Mesenchymal stem cell (in vitro differentiated cells and primary cell): ENCODE measurements at regions not wholly inside any gene's neighbourhood (a gene's known extent, or its start where the extent isn't known, plus 50 kb on each side); places are given as distances from the start of the nearest gene placed in this dataset. TPM values are rescaled to one million over a fixed set of nuclear protein-coding genes. Genes with fewer than 3 reads are reported as not detected.

Experiments used
- DNase-seq: peaks from one replicate; pipeline ENCODE4 v3.0.0-alpha.2; 2013
- H2AFZ ChIP-seq: one replicate; pipeline ENCODE4 v1.6.1; 2013; ENCODE audit warnings: low read depth, mild to moderate bottlenecking, control low read depth, inconsistent platforms, low read length, moderate library complexity
- H2AK5ac ChIP-seq: 2 replicates; pipeline ENCODE4 v1.6.1; 2013; ENCODE audit warnings: low read length, moderate library complexity, mild to moderate bottlenecking, inconsistent platforms; ENCODE audit not compliant: severe bottlenecking
- H2BK120ac ChIP-seq: one replicate; pipeline ENCODE4 v1.6.1; 2013; ENCODE audit warnings: low read depth, mild to moderate bottlenecking, inconsistent platforms, low read length, moderate library complexity
- H2BK12ac ChIP-seq, 2 experiments: one replicate each; pipeline ENCODE4 v1.6.1; 2013; ENCODE audit warnings: inconsistent platforms in 2 of 2, low read length in 2 of 2, mild to moderate bottlenecking in 2 of 2, moderate library complexity in 2 of 2, control low read depth in 1 of 2
- H2BK15ac ChIP-seq: one replicate; pipeline ENCODE4 v1.6.1; 2013; ENCODE audit warnings: mild to moderate bottlenecking, low read depth, inconsistent platforms; ENCODE audit not compliant: poor library complexity, severe bottlenecking
- H2BK5ac ChIP-seq: 2 replicates; pipeline ENCODE4 v1.6.1; 2013; ENCODE audit warnings: low read depth, mild to moderate bottlenecking, low read length, control low read depth, inconsistent platforms; ENCODE audit not compliant: poor library complexity, severe bottlenecking
- H3K14ac ChIP-seq, 2 experiments: one replicate each; pipeline ENCODE4 v1.6.1; 2013; ENCODE audit warnings: inconsistent platforms in 2 of 2, low read length in 2 of 2, control low read depth in 1 of 2, mild to moderate bottlenecking in 1 of 2, moderate library complexity in 1 of 2
- H3K18ac ChIP-seq, 2 experiments: one replicate each; pipeline ENCODE4 v1.6.1; 2013; ENCODE audit warnings: inconsistent platforms in 2 of 2, low read length in 2 of 2, control low read depth in 1 of 2, low read depth in 1 of 2, mild to moderate bottlenecking in 1 of 2
- H3K23ac ChIP-seq, 2 experiments: one replicate each; pipeline ENCODE4 v1.6.1; 2013; ENCODE audit warnings: inconsistent platforms in 2 of 2, low read length in 2 of 2, mild to moderate bottlenecking in 2 of 2, moderate library complexity in 2 of 2, control low read depth in 1 of 2
- H3K27ac ChIP-seq: 2 replicates; pipeline ENCODE4 v1.5.1; 2013; ENCODE audit warnings: mild to moderate bottlenecking, moderate library complexity, low read length, control low read depth, inconsistent platforms; ENCODE audit not compliant: poor library complexity, severe bottlenecking
- H3K27me3 ChIP-seq, 2 experiments: 2 replicates each; pipeline versions ENCODE4 v1.6.1 to v1.7.0; 2013; ENCODE audit warnings: low read length in 2 of 2, mild to moderate bottlenecking in 2 of 2, moderate library complexity in 2 of 2, control low read depth in 1 of 2, inconsistent platforms in 1 of 2; ENCODE audit not compliant: control insufficient read depth in 1 of 2, insufficient read depth in 1 of 2
- H3K36me3 ChIP-seq, 2 experiments: 2 replicates each; pipeline versions ENCODE4 v1.6.1 to v1.7.0; 2013; ENCODE audit warnings: low read length in 2 of 2, control low read depth in 1 of 2, inconsistent platforms in 1 of 2, low read depth in 1 of 2, mild to moderate bottlenecking in 1 of 2; ENCODE audit not compliant: insufficient read depth in 2 of 2, control insufficient read depth in 1 of 2
- H3K4ac ChIP-seq, 2 experiments: one replicate each; pipeline ENCODE4 v1.6.1; 2013; ENCODE audit warnings: inconsistent platforms in 2 of 2, low read length in 2 of 2, mild to moderate bottlenecking in 2 of 2, moderate library complexity in 2 of 2, control low read depth in 1 of 2, low read depth in 1 of 2
- H3K4me1 ChIP-seq: 2 replicates; pipeline ENCODE4 v1.6.1; 2013; ENCODE audit warnings: low read depth, low read length, control low read depth; ENCODE audit not compliant: control insufficient read depth, insufficient read depth
- H3K4me2 ChIP-seq: 2 replicates; pipeline ENCODE4 v1.6.1; 2013; ENCODE audit warnings: low read length, mild to moderate bottlenecking, inconsistent platforms; ENCODE audit not compliant: poor library complexity, severe bottlenecking
- H3K4me3 ChIP-seq, 2 experiments: 2 replicates each; pipeline versions ENCODE4 v1.5.1 to v1.7.0; 2013; ENCODE audit warnings: low read length in 2 of 2, mild to moderate bottlenecking in 2 of 2, control low read depth in 1 of 2, low read depth in 1 of 2; ENCODE audit not compliant: insufficient read depth in 1 of 2
- H3K79me1 ChIP-seq: replicated peaks from 2 replicates; pipeline ENCODE4 v1.6.1; 2013; ENCODE audit warnings: mild to moderate bottlenecking, control low read depth, low read length, inconsistent platforms; ENCODE audit not compliant: poor library complexity, severe bottlenecking
- H3K9ac ChIP-seq: 2 replicates; pipeline ENCODE4 v1.7.0; 2013; ENCODE audit warnings: mild to moderate bottlenecking, low read length, moderate library complexity
- H3K9me3 ChIP-seq: 2 replicates; pipeline ENCODE4 v1.7.0; 2013; ENCODE audit warnings: mild to moderate bottlenecking, low read length; ENCODE audit not compliant: control insufficient read depth
- H4K8ac ChIP-seq: one replicate; pipeline ENCODE4 v1.6.1; 2013; ENCODE audit warnings: inconsistent platforms, mild to moderate bottlenecking, low read length, moderate library complexity
- H4K91ac ChIP-seq: one replicate; pipeline ENCODE4 v1.6.1; 2013; ENCODE audit warnings: mild to moderate bottlenecking, low read length, inconsistent platforms
- WGBS: methylation state at CpG from one replicate; pipeline ENCODE4 v1.1.7; 2013; ENCODE audit warnings: mixed read lengths; 5-methylcytosine and 5-hydroxymethylcytosine counted together
- small RNA-seq: library from polyadenylated mRNA; stranded (forward); fragments of <200 nt; extraction: miRNeasy Mini kit (QIAGEN cat#:217004); gene quantifications from one replicate; pipeline ENCODE3, GENCODE V24; 2013; ENCODE audit warnings: low read depth

- Histone ChIP-seq H2BK12ac (no peak overlapping the region), H3K4me2 (no peak overlapping the region), H3K18ac (no peak overlapping the region), H2BK15ac (no peak overlapping the region), H4K8ac (no peak overlapping the region), H3K4me1 (no peaks in the 10 kb centered on the region), H3K9ac (no peak overlapping the region), H3K27me3 (no peaks in the 10 kb centered on the region), H3K27ac (no peak overlapping the region), H2BK5ac (no peak overlapping the region), H3K9me3 (peaks cover 4% of the 10 kb centered on the region), H3K14ac (no peak overlapping the region), H3K79me1 (no peaks in the 10 kb centered on the region), H3K36me3 (no peaks in the 10 kb centered on the region), H3K4ac (no peak overlapping the region), H3K4me3 (no peak overlapping the region), H2AK5ac (no peak overlapping the region), H4K91ac (no peak overlapping the region), H2BK120ac (no peak overlapping the region), H3K23ac (no peak overlapping the region), H2AFZ (no peak overlapping the region)
- DNase-seq: no peak
- WGBS: no CpG with 5 or more reads among the region's 1 CpG
Measured at GRCh38 chr11:98965358-98965757, 55.4 kb upstream of the CNTN5 start.

- H3K4me2 ChIP-seq: no peak overlapping the region
- H2AFZ ChIP-seq: no peak overlapping the region
- no peak overlapping the region for H4K91ac ChIP-seq
- H3K4me3 ChIP-seq: no peak overlapping the region
- no peak overlapping the region for H3K23ac ChIP-seq
- no peak overlapping the region for H3K14ac ChIP-seq
- H3K27me3 ChIP-seq: no peaks in the 10 kb centered on the region
- no peak overlapping the region for H4K8ac ChIP-seq
- H3K4me1 ChIP-seq: no peaks in the 10 kb centered on the region
- H3K36me3 ChIP-seq: no peaks in the 10 kb centered on the region
- DNase-seq: no peak
- no peak overlapping the region for H3K4ac ChIP-seq
- no peak overlapping the region for H2BK12ac ChIP-seq
- H3K27ac ChIP-seq: no peak overlapping the region
- no peaks in the 10 kb centered on the region for H3K79me1 ChIP-seq
- no peak overlapping the region for H3K9ac ChIP-seq
- no peak overlapping the region for H2BK15ac ChIP-seq
- H2AK5ac ChIP-seq: no peak overlapping the region
- peaks cover 4% of the 10 kb centered on the region for H3K9me3 ChIP-seq
- no peak overlapping the region for H3K18ac ChIP-seq
- H2BK5ac ChIP-seq: no peak overlapping the region
- H2BK120ac ChIP-seq: no peak overlapping the region
Measured at GRCh38 chr11:98965775-98966174, 55.0 kb upstream of the CNTN5 start.

GRCh38 chr11:98967005-98967404, 53.7 kb upstream of the CNTN5 start:
- no peak overlapping the region for H2AK5ac ChIP-seq
- H2BK12ac ChIP-seq: no peak overlapping the region
- no peak overlapping the region for H3K4me3 ChIP-seq
- H3K27ac ChIP-seq: no peak overlapping the region
- DNase-seq: no peak
- no peak overlapping the region for H4K8ac ChIP-seq
- H3K9ac ChIP-seq: no peak overlapping the region
- H3K4me2 ChIP-seq: no peak overlapping the region
- no peak overlapping the region for H2BK120ac ChIP-seq
- H3K4ac ChIP-seq: no peak overlapping the region
- no peak overlapping the region for H3K23ac ChIP-seq
- H2BK15ac ChIP-seq: no peak overlapping the region
- H3K36me3 ChIP-seq: no peaks in the 10 kb centered on the region
- 66% methylated on average over 3 of the region's 4 CpGs for WGBS
- no peak overlapping the region for H3K14ac ChIP-seq
- H3K79me1 ChIP-seq: no peaks in the 10 kb centered on the region
- no peak overlapping the region for H2BK5ac ChIP-seq
- H3K4me1 ChIP-seq: no peaks in the 10 kb centered on the region
- no peak overlapping the region for H2AFZ ChIP-seq
- peaks cover 7% of the 10 kb centered on the region for H3K9me3 ChIP-seq
- no peak overlapping the region for H4K91ac ChIP-seq
- no peaks in the 10 kb centered on the region for H3K27me3 ChIP-seq
- H3K18ac ChIP-seq: no peak overlapping the region

Small RNA genes in the stretch of these regions (small RNA-seq; reads per million reads assigned to genes)
- gene AP003730.1 (not detected), gene RNA5SP346 (not detected), gene RNA5SP347 (not detected)
